ENCODE measurements at regions not wholly inside any gene's neighbourhood (a gene's known extent, or its start where the extent isn't known, plus 50 kb on each side); places are given as distances from the start of the nearest gene placed in this dataset.
"Not testable (repeated sequence)": the region's sequence is repeated elsewhere in the genome, so short reads cannot be mapped to it uniquely, and the experiment has no call there.

DNA sequence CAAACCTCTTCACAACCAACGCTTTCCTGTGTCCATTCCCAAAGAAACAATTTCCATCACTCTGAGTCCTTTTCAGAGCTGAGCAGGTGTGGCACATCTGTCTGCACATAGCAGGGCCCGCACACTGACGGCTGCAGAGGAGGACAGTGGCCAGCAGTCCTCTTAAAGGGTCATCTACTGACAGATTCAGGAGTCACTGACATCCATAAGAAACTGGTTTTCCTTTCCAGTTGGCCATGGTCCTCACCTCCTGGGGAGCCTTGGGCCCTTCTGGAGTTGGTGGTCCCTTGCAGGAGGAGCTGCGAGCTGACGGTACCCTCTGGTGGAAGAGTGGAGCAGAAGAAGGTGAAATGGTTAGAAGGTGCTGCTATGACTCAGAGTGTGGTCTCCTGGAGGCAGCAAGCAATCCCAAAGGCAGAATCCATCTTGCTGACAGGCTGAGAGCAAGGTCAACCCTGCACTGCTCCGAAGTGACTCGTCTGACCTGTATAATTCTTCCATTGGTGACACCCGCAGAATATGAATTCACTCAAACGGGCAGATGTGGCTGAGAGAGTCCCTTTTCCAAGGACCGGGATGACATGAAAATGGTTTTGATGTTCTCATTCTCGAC lies 278.5 kb upstream of the C1orf174 start:
- H3K27me3 Mint-ChIP-seq (ENCODE audit: unreplicated experiment): peaks cover 7% of the 10 kb centered on the region
- no peaks in the 10 kb centered on the region for H3K4me1 Mint-ChIP-seq (ENCODE audit: unreplicated experiment)
- no peak overlapping the region for H3K4me3 Mint-ChIP-seq (ENCODE audit: unreplicated experiment)
- peaks cover 7% of the 10 kb centered on the region for H3K36me3 Mint-ChIP-seq (ENCODE audit: low read depth, unreplicated experiment)
- DNase-seq (ENCODE audit: low spot score): no peak
- H3K9me3 Mint-ChIP-seq (ENCODE audit: unreplicated experiment): peaks cover 26% of the 10 kb centered on the region
- H3K27ac Mint-ChIP-seq (ENCODE audit: unreplicated experiment): no peak overlapping the region
- TF ChIP-seq, protein P1, sequence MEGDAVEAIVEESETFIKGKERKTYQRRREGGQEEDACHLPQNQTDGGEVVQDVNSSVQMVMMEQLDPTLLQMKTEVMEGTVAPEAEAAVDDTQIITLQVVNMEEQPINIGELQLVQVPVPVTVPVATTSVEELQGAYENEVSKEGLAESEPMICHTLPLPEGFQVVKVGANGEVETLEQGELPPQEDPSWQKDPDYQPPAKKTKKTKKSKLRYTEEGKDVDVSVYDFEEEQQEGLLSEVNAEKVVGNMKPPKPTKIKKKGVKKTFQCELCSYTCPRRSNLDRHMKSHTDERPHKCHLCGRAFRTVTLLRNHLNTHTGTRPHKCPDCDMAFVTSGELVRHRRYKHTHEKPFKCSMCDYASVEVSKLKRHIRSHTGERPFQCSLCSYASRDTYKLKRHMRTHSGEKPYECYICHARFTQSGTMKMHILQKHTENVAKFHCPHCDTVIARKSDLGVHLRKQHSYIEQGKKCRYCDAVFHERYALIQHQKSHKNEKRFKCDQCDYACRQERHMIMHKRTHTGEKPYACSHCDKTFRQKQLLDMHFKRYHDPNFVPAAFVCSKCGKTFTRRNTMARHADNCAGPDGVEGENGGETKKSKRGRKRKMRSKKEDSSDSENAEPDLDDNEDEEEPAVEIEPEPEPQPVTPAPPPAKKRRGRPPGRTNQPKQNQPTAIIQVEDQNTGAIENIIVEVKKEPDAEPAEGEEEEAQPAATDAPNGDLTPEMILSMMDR (IDR thresholded peaks at IDR 0.05; ENCODE audit: unreplicated experiment): no peak

DNA sequence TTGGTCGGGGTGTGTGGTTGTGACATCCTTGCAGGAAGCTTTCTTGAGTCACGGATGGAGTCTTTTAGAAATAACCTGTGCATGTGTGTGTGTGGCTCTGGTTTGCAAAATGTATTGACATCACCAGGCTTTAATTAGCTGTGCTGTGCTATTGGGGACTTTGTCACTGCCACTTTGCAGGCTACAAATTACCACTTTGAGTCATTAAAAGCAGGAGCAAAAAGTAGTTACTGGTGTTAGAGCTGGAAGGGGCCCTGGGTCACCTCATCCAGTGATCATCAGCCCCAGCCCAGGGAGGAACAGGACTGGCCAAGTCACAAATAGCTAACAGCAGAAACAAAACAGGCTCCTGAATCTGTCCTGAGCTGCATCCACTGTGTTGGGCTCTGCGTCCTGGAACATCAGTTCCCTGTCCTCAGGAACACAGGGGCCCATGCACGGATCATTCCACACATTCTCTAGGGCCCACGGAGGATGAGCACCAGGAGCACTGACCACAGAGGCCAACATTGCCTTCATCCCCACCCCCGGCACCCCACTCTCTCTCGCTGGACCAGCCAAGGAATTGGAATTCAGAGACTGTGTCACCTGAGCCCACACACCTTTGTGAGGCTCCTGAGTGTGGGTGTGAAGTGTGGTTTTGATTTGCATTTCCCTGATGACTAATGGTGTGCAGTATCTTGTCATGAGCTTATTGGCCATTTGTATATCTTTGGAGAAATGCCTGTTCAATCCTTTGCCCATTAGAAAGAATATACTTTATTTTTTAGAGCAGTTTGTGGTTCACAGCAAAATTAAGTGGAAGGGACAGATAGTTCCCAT lies 280.1 kb upstream of the C1orf174 start:
- H3K27me3 Mint-ChIP-seq (ENCODE audit: unreplicated experiment): peaks cover under 1% of the 10 kb centered on the region
- TF ChIP-seq, protein P1 (IDR thresholded peaks at IDR 0.05; ENCODE audit: unreplicated experiment): no peak
- no peak for DNase-seq (ENCODE audit: low spot score)
- H3K4me1 Mint-ChIP-seq (ENCODE audit: unreplicated experiment): no peaks in the 10 kb centered on the region
- H3K27ac Mint-ChIP-seq (ENCODE audit: unreplicated experiment): no peak overlapping the region
- peaks cover 18% of the 10 kb centered on the region for H3K9me3 Mint-ChIP-seq (ENCODE audit: unreplicated experiment)
- no peak overlapping the region for H3K4me3 Mint-ChIP-seq (ENCODE audit: unreplicated experiment)
- peaks cover 4% of the 10 kb centered on the region for H3K36me3 Mint-ChIP-seq (ENCODE audit: low read depth, unreplicated experiment)

GRCh38 chr1:4186486-4186885 lies 286.4 kb upstream of the C1orf174 start:
- not testable (repeated sequence) for H3K27ac Mint-ChIP-seq (ENCODE audit: unreplicated experiment); H3K9me3 Mint-ChIP-seq (ENCODE audit: unreplicated experiment); H3K27me3 Mint-ChIP-seq (ENCODE audit: unreplicated experiment); H3K4me1 Mint-ChIP-seq (ENCODE audit: unreplicated experiment); H3K36me3 Mint-ChIP-seq (ENCODE audit: low read depth, unreplicated experiment); H3K4me3 Mint-ChIP-seq (ENCODE audit: unreplicated experiment); DNase-seq (ENCODE audit: low spot score)

- TF ChIP-seq, protein P1 (IDR thresholded peaks at IDR 0.05; ENCODE audit: unreplicated experiment): no peak
- no peak for DNase-seq (ENCODE audit: low spot score)
- Mint-ChIP-seq H3K9me3 (ENCODE audit: unreplicated experiment) (peaks cover 41% of the 10 kb centered on the region), H3K36me3 (ENCODE audit: low read depth, unreplicated experiment) (peaks cover 11% of the 10 kb centered on the region), H3K27ac (ENCODE audit: unreplicated experiment) (no peak overlapping the region), H3K27me3 (ENCODE audit: unreplicated experiment) (peaks cover 3% of the 10 kb centered on the region), H3K4me3 (ENCODE audit: unreplicated experiment) (no peak overlapping the region), H3K4me1 (ENCODE audit: unreplicated experiment) (no peaks in the 10 kb centered on the region)
Observed at GRCh38 chr1:4203501-4203900, 303.4 kb upstream of the C1orf174 start.

DNA sequence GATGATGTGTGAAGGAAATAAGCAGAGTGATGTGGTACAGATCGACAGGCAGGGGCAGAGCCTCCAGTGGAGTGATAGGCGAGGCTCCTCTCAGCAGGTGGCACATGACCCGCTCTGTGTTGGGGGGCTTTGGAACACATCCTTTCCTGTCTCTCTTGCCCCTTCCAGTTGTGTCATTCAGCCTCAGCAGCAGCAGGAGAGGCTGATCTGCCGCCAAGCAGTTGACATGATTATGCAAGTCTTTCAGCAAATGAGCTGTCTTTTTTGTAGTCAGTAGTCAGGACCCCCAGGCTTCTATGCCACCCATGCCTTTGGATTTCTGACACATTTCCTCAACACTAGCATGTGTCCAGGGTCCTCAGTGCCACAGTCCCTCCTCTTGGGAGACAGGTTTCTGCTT lies 307.1 kb upstream of the C1orf174 start:
- DNase-seq (ENCODE audit: low spot score): no peak
- TF ChIP-seq, protein P1 (IDR thresholded peaks at IDR 0.05; ENCODE audit: unreplicated experiment): no peak
- Mint-ChIP-seq H3K36me3 (ENCODE audit: low read depth, unreplicated experiment) (peaks cover 19% of the 10 kb centered on the region), H3K27ac (ENCODE audit: unreplicated experiment) (no peak overlapping the region), H3K4me3 (ENCODE audit: unreplicated experiment) (no peak overlapping the region), H3K9me3 (ENCODE audit: unreplicated experiment) (peaks cover 49% of the 10 kb centered on the region), H3K27me3 (ENCODE audit: unreplicated experiment) (peaks cover 6% of the 10 kb centered on the region), H3K4me1 (ENCODE audit: unreplicated experiment) (no peaks in the 10 kb centered on the region)
